IMR-90 (cell line): ENCODE measurements at regions not wholly inside any gene's neighbourhood (a gene's known extent, or its start where the extent isn't known, plus 50 kb on each side); places are given as distances from the start of the nearest gene placed in this dataset.
"Not testable (repeated sequence)": the region's sequence is repeated elsewhere in the genome, so short reads cannot be mapped to it uniquely, and the experiment has no call there.

Experiments
- ATAC-seq: fragments of 200-7000 bp; cut with Tn5 transposase; 2 replicates; pipeline ENCODE4 v1.9.1; 2020; ENCODE audit warnings: low read depth, mild to moderate bottlenecking, moderate library complexity
- BruUV-seq: library from RNA; stranded (reverse); fragments of 400-500 nt; replicated peaks from 2 replicates; lab custom pipeline; 2021; lab: Mats Ljungman, UMichigan
- CTCF ChIA-PET: fragments of 300-600 bp; formaldehyde crosslinking; extraction: SDS; loops from one replicate; lab custom pipeline; 2021; ENCODE audit warnings: antibody characterized with exemption; lab: Yijun Ruan, JAX
- POLR2A ChIA-PET: fragments of 300-600 bp; sonication (Branson Sonifier 250); formaldehyde crosslinking; loops from one replicate; lab custom pipeline; 2022; ENCODE audit warnings: antibody characterized with exemption; ENCODE audit not compliant: unreplicated experiment; lab: Charles Lee
- DNase-seq: peaks from one replicate; pipeline ENCODE4 v3.0.0; 2013
- H2AFZ ChIP-seq: replicated peaks from 2 replicates; pipeline ENCODE3; 2013; ENCODE audit warnings: low read length, mild to moderate bottlenecking; ENCODE audit not compliant: poor library complexity
- H2AK5ac ChIP-seq: 2 replicates; pipeline ENCODE4 v1.6.1; 2013; ENCODE audit warnings: low read depth, low read length, inconsistent platforms
- H2AK9ac ChIP-seq: replicated peaks from 2 replicates; pipeline ENCODE3; 2013; ENCODE audit warnings: mild to moderate bottlenecking, low read depth, low read length, moderate library complexity; ENCODE audit not compliant: poor library complexity
- H2BK120ac ChIP-seq: 2 replicates; pipeline ENCODE4 v1.6.1; 2013; ENCODE audit warnings: low read depth, low read length, inconsistent platforms
- H2BK15ac ChIP-seq: 3 replicates; pipeline ENCODE4 v1.6.1; 2013; ENCODE audit warnings: low read depth, low read length, inconsistent platforms
- H2BK20ac ChIP-seq: 2 replicates; pipeline ENCODE4 v1.6.1; 2013; ENCODE audit warnings: low read depth, mild to moderate bottlenecking, inconsistent platforms, low read length, moderate library complexity
- H2BK5ac ChIP-seq: 2 replicates; pipeline ENCODE4 v1.6.1; 2013; ENCODE audit warnings: mild to moderate bottlenecking, low read depth, low read length, inconsistent platforms; ENCODE audit not compliant: poor library complexity, severe bottlenecking
- H3K14ac ChIP-seq: replicated peaks from 2 replicates; pipeline ENCODE4 v1.6.1; 2013; ENCODE audit warnings: low read depth, low read length, inconsistent platforms
- H3K18ac ChIP-seq: 2 replicates; pipeline ENCODE4 v1.6.1; 2013; ENCODE audit warnings: low read depth, low read length, control low read depth
- H3K23ac ChIP-seq: 2 replicates; pipeline ENCODE4 v1.6.1; 2013; ENCODE audit warnings: low read depth, low read length, inconsistent platforms
- H3K27ac ChIP-seq: 2 replicates; pipeline ENCODE4 v1.5.1; 2013; ENCODE audit warnings: mild to moderate bottlenecking, control low read depth, low read length; ENCODE audit not compliant: insufficient read depth
- H3K27me3 ChIP-seq: 2 replicates; pipeline ENCODE4 v1.6.1; 2013; ENCODE audit warnings: low read length; ENCODE audit not compliant: control insufficient read depth, insufficient read depth
- H3K36me3 ChIP-seq: 2 replicates; pipeline ENCODE4 v1.6.1; 2013; ENCODE audit warnings: low read length, mixed read lengths; ENCODE audit not compliant: control insufficient read depth, insufficient read depth
- H3K4ac ChIP-seq: 2 replicates; pipeline ENCODE4 v1.6.1; 2013; ENCODE audit warnings: low read depth, low read length, inconsistent platforms
- H3K4me1 ChIP-seq: 2 replicates; pipeline ENCODE4 v1.6.1; 2013; ENCODE audit warnings: low read length, mixed read lengths; ENCODE audit not compliant: control insufficient read depth, insufficient read depth
- H3K4me2 ChIP-seq: 2 replicates; pipeline ENCODE4 v1.6.1; 2013; ENCODE audit warnings: low read depth, mild to moderate bottlenecking, control low read depth, low read length, moderate library complexity
- H3K4me3 ChIP-seq: 2 replicates; pipeline ENCODE4 v1.5.1; 2013; ENCODE audit warnings: low read depth, mild to moderate bottlenecking, control low read depth, low read length, moderate library complexity; ENCODE audit not compliant: insufficient read depth
- H3K56ac ChIP-seq: 2 replicates; pipeline ENCODE4 v1.6.1; 2013; ENCODE audit warnings: low read length, inconsistent platforms; ENCODE audit not compliant: insufficient read depth; ENCODE audit errors: extremely low read depth
- H3K79me1 ChIP-seq, 2 experiments: 2 replicates each; pipeline ENCODE4 v1.6.1; 2013; ENCODE audit warnings: low read length in 2 of 2, inconsistent platforms in 1 of 2, low read depth in 1 of 2
- H3K9ac ChIP-seq: 2 replicates; pipeline ENCODE4 v1.6.1; 2013; ENCODE audit warnings: low read depth, low read length, control low read depth
- H3K9me1 ChIP-seq: 2 replicates; pipeline ENCODE4 v1.6.1; 2013; ENCODE audit warnings: low read length, inconsistent platforms; ENCODE audit not compliant: insufficient read depth
- H3K9me3 ChIP-seq: 2 replicates; pipeline ENCODE4 v1.6.1; 2013; ENCODE audit warnings: low read length; ENCODE audit not compliant: control insufficient read depth, insufficient read depth
- H4K20me1 ChIP-seq: 2 replicates; pipeline ENCODE4 v1.6.1; 2013; ENCODE audit warnings: low read length, inconsistent platforms; ENCODE audit not compliant: insufficient read depth
- H4K5ac ChIP-seq: 2 replicates; pipeline ENCODE4 v1.6.1; 2013; ENCODE audit warnings: mild to moderate bottlenecking, low read depth, low read length, control low read depth
- H4K8ac ChIP-seq, 2 experiments: 2 replicates each; pipeline ENCODE4 v1.6.1; 2013; ENCODE audit warnings: low read depth in 2 of 2, low read length in 2 of 2, control low read depth in 1 of 2, inconsistent platforms in 1 of 2
- H4K91ac ChIP-seq: 2 replicates; pipeline ENCODE4 v1.6.1; 2013; ENCODE audit warnings: low read depth, low read length, inconsistent platforms; ENCODE audit not compliant: insufficient read depth
- WGBS, 2 experiments: methylation state at CpG; one replicate each; pipeline versions ENCODE4 v1.1.5 to v1.1.7; 2013; ENCODE audit warnings: missing lambda C conversion rate in 2 of 2; ENCODE audit not compliant: insufficient read length in 1 of 2; ENCODE audit errors: extremely low coverage in 2 of 2; 5-methylcytosine and 5-hydroxymethylcytosine counted together
- dilution Hi-C: fragments of 300-500 bp; cut with HindIII; formaldehyde crosslinking; loops from one replicate; pipeline ENCODE4 v1.14.3; 2018; ENCODE audit warnings: low sequenced_read_pairs; ENCODE audit not compliant: unreplicated experiment
- in situ Hi-C: fragments of 300-500 bp; cut with MboI; formaldehyde crosslinking; loops from 3 replicates; pipeline ENCODE4 v1.14.3; 2019; ENCODE audit warnings: low sequenced_read_pairs, inconsistent platforms, mixed read lengths
- intact Hi-C: fragments of 100-400 bp; cut with micrococcal nuclease; formaldehyde crosslinking; loops from 2 replicates; pipeline ENCODE4 v1.10.0; 2022

- H2BK15ac ChIP-seq, CTCF ChIA-PET, H3K18ac ChIP-seq, H3K79me1 ChIP-seq, H3K14ac ChIP-seq, H3K4ac ChIP-seq, BruUV-seq, H3K27me3 ChIP-seq, ATAC-seq, H4K8ac ChIP-seq, H3K4me1 ChIP-seq, H3K4me3 ChIP-seq, H3K9me1 ChIP-seq, H2BK5ac ChIP-seq, intact Hi-C loops, POLR2A ChIA-PET, H4K20me1 ChIP-seq, H2AK5ac ChIP-seq, in situ Hi-C loops, H2AK9ac ChIP-seq, H3K36me3 ChIP-seq, H4K5ac ChIP-seq, H3K27ac ChIP-seq, H2BK20ac ChIP-seq, H3K23ac ChIP-seq, H2BK120ac ChIP-seq, H3K4me2 ChIP-seq, H4K91ac ChIP-seq, H3K56ac ChIP-seq, dilution Hi-C loops, DNase-seq, H3K9ac ChIP-seq, H2AFZ ChIP-seq: not testable (repeated sequence)
- 60% methylated on average over 1 of the region's 21 CpGs; no CpG with 5 or more reads in 1 of the 2 experiments for WGBS, 2 experiments
- H3K9me3 ChIP-seq, result peaks cover 23% of the 10 kb centered on the region
These were observed 73.0 kb upstream of the SHOX start for GRCh38 chrX:557601-558000.

- in situ Hi-C loops, result not testable (repeated sequence)
These were observed 71.3 kb upstream of the SHOX start for GRCh38 chrX:559282-559681.

More at GRCh38 chrX:559282-559681, 71.3 kb upstream of the SHOX start:
- H3K4me1 ChIP-seq, H3K27ac ChIP-seq, H2AK5ac ChIP-seq, H4K20me1 ChIP-seq, POLR2A ChIA-PET, H3K14ac ChIP-seq, H3K79me1 ChIP-seq, H2BK20ac ChIP-seq, H3K36me3 ChIP-seq, H3K4ac ChIP-seq, H3K23ac ChIP-seq, H3K56ac ChIP-seq, H3K9ac ChIP-seq, CTCF ChIA-PET, H3K18ac ChIP-seq, H2BK120ac ChIP-seq, DNase-seq, H3K4me3 ChIP-seq, dilution Hi-C loops, H3K27me3 ChIP-seq, intact Hi-C loops, H4K5ac ChIP-seq, H2AK9ac ChIP-seq, BruUV-seq, H3K9me1 ChIP-seq, H3K4me2 ChIP-seq, H4K91ac ChIP-seq, H2BK15ac ChIP-seq, ATAC-seq, H4K8ac ChIP-seq, H2AFZ ChIP-seq: not testable (repeated sequence)
- Histone ChIP-seq H3K9me3 (peaks cover 20% of the 10 kb centered on the region), H2BK5ac (peak overlapping the region; percentile 36)
- WGBS, 2 experiments, result no CpG with 5 or more reads among the region's 10 CpGs
